Fibroblast of lung (primary cell): ENCODE measurements at regions not wholly inside any gene's neighbourhood (a gene's known extent, or its start where the extent isn't known, plus 50 kb on each side); places are given as distances from the start of the nearest gene placed in this dataset.

ENCODE experiments used
- DNase-seq, 2 donors: peaks; one replicate each; pipeline versions ENCODE4 v3.0.0 to v3.0.0-alpha.2; 2010; ENCODE audit warnings: low read depth in 2 of 2
- H2AFZ ChIP-seq: 2 replicates; pipeline ENCODE4 v1.5.1; 2012; ENCODE audit warnings: low read length, control low read depth, inconsistent platforms
- H3K27ac ChIP-seq: 2 replicates; pipeline ENCODE4 v1.5.1; 2011; ENCODE audit warnings: low read length, control low read depth; ENCODE audit not compliant: insufficient read depth
- H3K27me3 ChIP-seq: 2 replicates; pipeline ENCODE4 v1.5.1; 2011; ENCODE audit warnings: mild to moderate bottlenecking, low read length; ENCODE audit not compliant: control insufficient read depth, insufficient read depth
- H3K36me3 ChIP-seq: 2 replicates; pipeline ENCODE4 v1.5.1; 2011; ENCODE audit warnings: low read length; ENCODE audit not compliant: control insufficient read depth, insufficient read depth
- H3K4me1 ChIP-seq: 2 replicates; pipeline ENCODE4 v1.5.1; 2011; ENCODE audit warnings: low read length; ENCODE audit not compliant: control insufficient read depth, insufficient read depth; ENCODE audit errors: extremely low read depth
- H3K4me2 ChIP-seq: 2 replicates; pipeline ENCODE4 v1.5.1; 2011; ENCODE audit warnings: low read length, control low read depth; ENCODE audit not compliant: insufficient read depth; ENCODE audit errors: extremely low read depth
- H3K4me3 ChIP-seq, 4 experiments: fragments of 200-600 bp in 1 of 4; sonication (generic) in 1 of 4; replicated peaks in 1 of 4; 2 replicates each; pipeline ENCODE4 v1.5.1; 2011 to 2016; ENCODE audit warnings: low read length in 4 of 4, low read depth in 3 of 4, mild to moderate bottlenecking in 3 of 4, control low read depth in 2 of 4, inconsistent platforms in 1 of 4, mixed read lengths in 1 of 4; ENCODE audit not compliant: insufficient read depth in 1 of 4; ENCODE audit errors: control extremely low read depth in 1 of 4
- H3K79me2 ChIP-seq: 2 replicates; pipeline ENCODE4 v1.5.1; 2012; ENCODE audit warnings: mild to moderate bottlenecking, low read length, inconsistent platforms; ENCODE audit not compliant: control insufficient read depth, insufficient read depth
- H3K9ac ChIP-seq: 2 replicates; pipeline ENCODE4 v1.5.1; 2011; ENCODE audit warnings: mild to moderate bottlenecking, low read length, control low read depth; ENCODE audit not compliant: insufficient read depth
- H3K9me3 ChIP-seq: 2 replicates; pipeline ENCODE4 v1.5.1; 2012; ENCODE audit warnings: low read depth, low read length; ENCODE audit not compliant: control insufficient read depth, insufficient read depth
- H4K20me1 ChIP-seq: 2 replicates; pipeline ENCODE4 v1.5.1; 2011; ENCODE audit warnings: low read length; ENCODE audit not compliant: control insufficient read depth, insufficient read depth; ENCODE audit errors: extremely low read depth
- EZH2 ChIP-seq: IDR thresholded peaks from 2 replicates; pipeline ENCODE4 v1.5.1; 2012; ENCODE audit warnings: low read length, control low read depth, mild to moderate bottlenecking; ENCODE audit errors: missing control alignments
- TF ChIP-seq, protein P1 (sequence below), 2 donors: IDR thresholded peaks in 1 of 2; conservative IDR thresholded peaks in 1 of 2; 1 replicate in 1 of 2; 2 replicates in 1 of 2; pipeline ENCODE4 v1.5.1; 2011 to 2012; ENCODE audit warnings: low read length in 2 of 2, control low read depth in 1 of 2, inconsistent platforms in 1 of 2, low read depth in 1 of 2, mild to moderate bottlenecking in 1 of 2

GRCh38 chr1:220438741-220439140, 89.2 kb upstream of the MARK1 start:
- H4K20me1 ChIP-seq = no peaks in the 10 kb centered on the region
- no peak for TF ChIP-seq EZH2
- TF ChIP-seq, protein P1, sequence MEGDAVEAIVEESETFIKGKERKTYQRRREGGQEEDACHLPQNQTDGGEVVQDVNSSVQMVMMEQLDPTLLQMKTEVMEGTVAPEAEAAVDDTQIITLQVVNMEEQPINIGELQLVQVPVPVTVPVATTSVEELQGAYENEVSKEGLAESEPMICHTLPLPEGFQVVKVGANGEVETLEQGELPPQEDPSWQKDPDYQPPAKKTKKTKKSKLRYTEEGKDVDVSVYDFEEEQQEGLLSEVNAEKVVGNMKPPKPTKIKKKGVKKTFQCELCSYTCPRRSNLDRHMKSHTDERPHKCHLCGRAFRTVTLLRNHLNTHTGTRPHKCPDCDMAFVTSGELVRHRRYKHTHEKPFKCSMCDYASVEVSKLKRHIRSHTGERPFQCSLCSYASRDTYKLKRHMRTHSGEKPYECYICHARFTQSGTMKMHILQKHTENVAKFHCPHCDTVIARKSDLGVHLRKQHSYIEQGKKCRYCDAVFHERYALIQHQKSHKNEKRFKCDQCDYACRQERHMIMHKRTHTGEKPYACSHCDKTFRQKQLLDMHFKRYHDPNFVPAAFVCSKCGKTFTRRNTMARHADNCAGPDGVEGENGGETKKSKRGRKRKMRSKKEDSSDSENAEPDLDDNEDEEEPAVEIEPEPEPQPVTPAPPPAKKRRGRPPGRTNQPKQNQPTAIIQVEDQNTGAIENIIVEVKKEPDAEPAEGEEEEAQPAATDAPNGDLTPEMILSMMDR (conservative IDR thresholded peaks at IDR 0.05 in 1 of 2, IDR thresholded peaks at IDR 0.05 in 1 of 2; ENCODE audit: low read depth in 1 of 2, low read length in 2 of 2) = no peak
- no peak overlapping the region for H3K4me3 ChIP-seq
- H3K4me2 ChIP-seq = no peak overlapping the region
- H2AFZ ChIP-seq = no peak overlapping the region
- no peaks in the 10 kb centered on the region for H3K79me2 ChIP-seq
- no peak overlapping the region for H3K9ac ChIP-seq
- H3K9me3 ChIP-seq = no peaks in the 10 kb centered on the region
- no peaks in the 10 kb centered on the region for H3K4me1 ChIP-seq
- no peak for DNase-seq
- no peaks in the 10 kb centered on the region for H3K27me3 ChIP-seq
- no peaks in the 10 kb centered on the region for H3K36me3 ChIP-seq
- no peak overlapping the region for H3K27ac ChIP-seq

GRCh38 chr1:220432408-220432807, 95.5 kb upstream of the MARK1 start:
- no peak overlapping the region for H2AFZ ChIP-seq
- no peaks in the 10 kb centered on the region for H3K4me1 ChIP-seq
- no peaks in the 10 kb centered on the region for H3K27me3 ChIP-seq
- no peaks in the 10 kb centered on the region for H3K79me2 ChIP-seq
- no peak for DNase-seq
- H3K4me2 ChIP-seq = no peak overlapping the region
- no peaks in the 10 kb centered on the region for H3K36me3 ChIP-seq
- TF ChIP-seq, protein P1 (conservative IDR thresholded peaks at IDR 0.05 in 1 of 2, IDR thresholded peaks at IDR 0.05 in 1 of 2; ENCODE audit: low read depth in 1 of 2, low read length in 2 of 2) = no peak
- no peak for TF ChIP-seq EZH2
- H4K20me1 ChIP-seq = no peaks in the 10 kb centered on the region
- no peak overlapping the region for H3K27ac ChIP-seq
- H3K9ac ChIP-seq = no peak overlapping the region
- H3K9me3 ChIP-seq = no peaks in the 10 kb centered on the region
- no peak overlapping the region for H3K4me3 ChIP-seq

GRCh38 chr1:220431554-220432239, 96.2 kb upstream of the MARK1 start:
- no peak for TF ChIP-seq EZH2
- TF ChIP-seq, protein P1 (conservative IDR thresholded peaks at IDR 0.05 in 1 of 2, IDR thresholded peaks at IDR 0.05 in 1 of 2; ENCODE audit: low read depth in 1 of 2, low read length in 2 of 2) = no peak
- Histone ChIP-seq H2AFZ (no peak overlapping the region), H3K36me3 (no peaks in the 10 kb centered on the region), H3K9me3 (no peaks in the 10 kb centered on the region), H3K4me3 (no peak overlapping the region), H3K27me3 (no peaks in the 10 kb centered on the region), H3K4me1 (no peaks in the 10 kb centered on the region), H3K27ac (no peak overlapping the region), H3K9ac (no peak overlapping the region), H4K20me1 (no peaks in the 10 kb centered on the region), H3K79me2 (no peaks in the 10 kb centered on the region), H3K4me2 (no peak overlapping the region)
- no peak for DNase-seq
